GM23338 (cell line): ENCODE measurements at regions not wholly inside any gene's neighbourhood (a gene's known extent, or its start where the extent isn't known, plus 50 kb on each side); places are given as distances from the start of the nearest gene placed in this dataset.

ENCODE experiments used
- ATAC-seq: fragments of 200-7000 bp; cut with Tn5 transposase; 3 replicates; pipeline ENCODE4 v1.9.1; 2020
- DNase-seq: peaks from one replicate; pipeline ENCODE4 v3.0.0-alpha.2; 2015; ENCODE audit warnings: low spot score
- H2AFZ ChIP-seq: fragments of 200-600 bp; sonication (generic); 2 replicates; pipeline ENCODE4 v1.8.0; 2016; ENCODE audit warnings: antibody characterized with exemption, mild to moderate bottlenecking, moderate library complexity
- H3F3A ChIP-seq: fragments of 200-600 bp; sonication (generic); replicated peaks from 2 replicates; pipeline ENCODE4 v1.8.0; 2017; ENCODE audit warnings: antibody characterized with exemption, mixed run types, low read depth
- H3K27ac ChIP-seq: fragments of 200-600 bp; sonication (generic); 2 replicates; pipeline ENCODE4 v1.6.1; 2016; ENCODE audit warnings: low read depth
- H3K27me3 ChIP-seq: fragments of 200-600 bp; sonication (generic); 2 replicates; pipeline ENCODE4 v1.8.0; 2016; ENCODE audit warnings: mild to moderate bottlenecking, mixed run types, moderate library complexity; ENCODE audit not compliant: insufficient read depth
- H3K36me3 ChIP-seq: fragments of 200-600 bp; sonication (generic); 2 replicates; pipeline ENCODE4 v1.8.0; 2016; ENCODE audit warnings: mild to moderate bottlenecking; ENCODE audit not compliant: insufficient read depth
- H3K4me1 ChIP-seq: fragments of 200-600 bp; sonication (generic); 2 replicates; pipeline ENCODE4 v1.8.0; 2016; ENCODE audit warnings: mild to moderate bottlenecking, moderate library complexity; ENCODE audit not compliant: insufficient read depth
- H3K4me2 ChIP-seq: fragments of 200-600 bp; sonication (generic); 2 replicates; pipeline ENCODE4 v1.7.1; 2017; ENCODE audit warnings: mixed run types
- H3K4me3 ChIP-seq: fragments of 200-600 bp; sonication (generic); 2 replicates; pipeline ENCODE4 v1.6.1; 2016; ENCODE audit warnings: mixed run types
- H3K79me2 ChIP-seq: fragments of 200-600 bp; sonication (generic); replicated peaks from 2 replicates; pipeline ENCODE4 v1.8.0; 2017; ENCODE audit warnings: mild to moderate bottlenecking; ENCODE audit not compliant: insufficient read depth
- H3K9me2 ChIP-seq: fragments of 200-600 bp; sonication (generic); 2 replicates; pipeline ENCODE4 v1.8.0; 2017; ENCODE audit not compliant: insufficient read depth
- H4K20me1 ChIP-seq: fragments of 200-600 bp; sonication (generic); replicated peaks from 2 replicates; pipeline ENCODE4 v1.8.0; 2017; ENCODE audit warnings: mild to moderate bottlenecking; ENCODE audit not compliant: insufficient read depth
- H3K27ac Mint-ChIP-seq: 2 replicates; pipeline ENCODE4 v1.8.0; 2020; ENCODE audit warnings: inconsistent platforms, mild to moderate bottlenecking, moderate library complexity, mixed read lengths
- H3K27me3 Mint-ChIP-seq: 3 replicates; pipeline ENCODE4 v1.8.0; 2022; ENCODE audit warnings: low read depth, mild to moderate bottlenecking, moderate library complexity, mixed read lengths, inconsistent platforms; ENCODE audit not compliant: insufficient read depth, poor library complexity
- H3K36me3 Mint-ChIP-seq: 3 replicates; pipeline ENCODE4 v1.8.0; 2021; ENCODE audit warnings: low read depth, mild to moderate bottlenecking, inconsistent platforms, moderate library complexity, mixed read lengths
- H3K4me1 Mint-ChIP-seq: 3 replicates; pipeline ENCODE4 v1.8.0; 2020; ENCODE audit warnings: mild to moderate bottlenecking, inconsistent platforms, mixed read lengths
- H3K4me3 Mint-ChIP-seq: 3 replicates; pipeline ENCODE4 v1.8.0; 2021; ENCODE audit warnings: moderate library complexity, mild to moderate bottlenecking, inconsistent platforms, mixed read lengths
- H3K9me3 Mint-ChIP-seq: 3 replicates; pipeline ENCODE4 v1.8.0; 2020; ENCODE audit warnings: moderate library complexity, mild to moderate bottlenecking, inconsistent platforms, mixed read lengths
- CREB1 ChIP-seq: fragments of 250-450 bp; sonication (Bioruptor Pico); IDR thresholded peaks from 2 replicates; pipeline ENCODE4 v1.5.0; 2020; ENCODE audit warnings: low read depth, mild to moderate bottlenecking, moderate library complexity
- EZH2 ChIP-seq: fragments of 200-600 bp; sonication (generic); IDR thresholded peaks from one replicate; pipeline ENCODE4 v1.8.0; 2017; ENCODE audit warnings: antibody characterized with exemption, mild to moderate bottlenecking, low read depth; ENCODE audit not compliant: unreplicated experiment
- EZH2phosphoT487 ChIP-seq: fragments of 200-600 bp; sonication (generic); IDR thresholded peaks from one replicate; pipeline ENCODE4 v1.8.1; 2018; ENCODE audit warnings: antibody characterized with exemption; ENCODE audit not compliant: unreplicated experiment
- JUNB ChIP-seq: IDR thresholded peaks from one replicate; pipeline ENCODE4 v1.6.1; 2016; ENCODE audit warnings: antibody characterized with exemption; ENCODE audit not compliant: unreplicated experiment
- NANOG ChIP-seq: IDR thresholded peaks from 2 replicates; pipeline ENCODE4 v1.6.1; 2016; ENCODE audit warnings: antibody characterized with exemption, borderline replicate concordance
- POLR2AphosphoS5 ChIP-seq: IDR thresholded peaks from 2 replicates; pipeline ENCODE4 v1.6.1; 2016; ENCODE audit warnings: antibody characterized with exemption, low read depth
- STAT1 ChIP-seq: IDR thresholded peaks from one replicate; pipeline ENCODE4 v1.6.1; 2016; ENCODE audit warnings: antibody characterized with exemption; ENCODE audit not compliant: unreplicated experiment
- ZNF114 ChIP-seq: fragments of 250-450 bp; sonication (Bioruptor Pico); IDR thresholded peaks from 2 replicates; pipeline ENCODE4 v1.5.0; 2020; ENCODE audit warnings: mild to moderate bottlenecking, moderate library complexity
- ZNF331 ChIP-seq: fragments of 250-450 bp; sonication (Bioruptor Pico); IDR thresholded peaks from 2 replicates; pipeline ENCODE4 v1.5.0; 2020; ENCODE audit warnings: low read depth, mild to moderate bottlenecking, moderate library complexity
- TF ChIP-seq, protein P1 (sequence below), 2 experiments: fragments of 200-600 bp in 1 of 2; sonication (generic) in 1 of 2; conservative IDR thresholded peaks; 2 replicates each; pipeline versions ENCODE4 v1.5.1 to v1.6.1; 2016 to 2017; ENCODE audit warnings: antibody characterized with exemption in 2 of 2, low read depth in 2 of 2, mild to moderate bottlenecking in 2 of 2, moderate library complexity in 1 of 2
- TF ChIP-seq, protein P2 (sequence below): IDR thresholded peaks from one replicate; pipeline ENCODE4 v1.6.1; 2018; ENCODE audit warnings: antibody characterized with exemption; ENCODE audit not compliant: unreplicated experiment
- TF ChIP-seq, protein P3 (sequence below): IDR thresholded peaks from 2 replicates; pipeline ENCODE4 v1.6.1; 2016; ENCODE audit warnings: antibody characterized with exemption
- TF ChIP-seq, protein P4 (sequence below): fragments of 250-450 bp; sonication (Bioruptor Pico); IDR thresholded peaks from 2 replicates; pipeline ENCODE4 v1.5.0; 2020; ENCODE audit warnings: mild to moderate bottlenecking, moderate library complexity

DNA sequence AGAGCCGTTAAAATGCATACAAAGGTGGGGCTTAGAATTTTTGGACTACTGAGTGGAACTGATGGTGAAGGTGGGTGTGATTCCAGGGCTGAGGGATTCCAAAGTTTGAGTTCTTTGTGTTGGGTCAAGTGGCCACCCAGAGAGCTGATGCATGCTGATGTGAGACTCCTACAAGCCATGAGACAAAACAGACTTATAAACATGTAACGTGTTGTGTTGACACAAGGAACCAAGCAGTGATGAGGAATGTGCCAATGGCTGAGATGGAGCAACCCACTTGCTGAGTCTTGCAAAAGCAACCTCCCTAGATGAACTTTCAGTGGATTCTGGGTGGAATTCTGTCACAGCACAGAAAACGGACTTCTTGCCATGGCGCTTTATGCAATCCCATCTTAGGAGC is 289.0 kb downstream of the TLE3 start (continued):
- TF ChIP-seq JUNB, result no peak
- TF ChIP-seq ZNF331, result no peak
- TF ChIP-seq EZH2, result no peak

DNA sequence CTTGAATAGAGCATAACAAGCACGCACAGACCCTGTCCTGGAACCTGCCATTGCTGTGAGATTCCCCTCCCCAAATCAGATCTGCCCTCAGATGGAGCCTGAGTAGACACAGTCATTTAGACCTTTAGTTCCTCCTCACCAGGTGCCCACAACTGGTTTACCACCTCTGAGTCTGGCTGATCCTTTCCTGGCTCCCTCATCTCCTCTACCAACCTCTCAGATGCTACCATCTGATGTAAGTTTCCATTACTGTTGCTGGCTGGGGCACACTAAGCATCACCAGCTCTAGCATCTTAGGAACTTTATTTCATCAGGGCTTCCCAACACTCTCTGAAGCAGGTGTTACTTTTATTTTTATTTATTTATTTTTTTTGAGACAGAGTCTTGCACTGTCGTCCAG is 288.3 kb downstream of the TLE3 start:
- no peak overlapping the region for H3K4me3 ChIP-seq
- Mint-ChIP-seq H3K4me1 (peaks cover 23% of the 10 kb centered on the region), H3K27me3 (peaks cover 9% of the 10 kb centered on the region), H3K27ac (no peak overlapping the region), H3K36me3 (no peaks in the 10 kb centered on the region), H3K9me3 (no peaks in the 10 kb centered on the region), H3K4me3 (no peak overlapping the region)
- no peak overlapping the region for H3K4me2 ChIP-seq
- H3K9me2 ChIP-seq, result no peaks in the 10 kb centered on the region
- H3K4me1 ChIP-seq, result peaks cover 5% of the 10 kb centered on the region; the same call in 1 of the 2 replicates
- no peaks in the 10 kb centered on the region for H3F3A ChIP-seq
- TF ChIP-seq EZH2phosphoT487, result no peak
- TF ChIP-seq JUNB, result no peak
- no peak for TF ChIP-seq POLR2AphosphoS5
- no peak for TF ChIP-seq CREB1 (CRISPR knock-in tag)
- TF ChIP-seq, protein P1, sequence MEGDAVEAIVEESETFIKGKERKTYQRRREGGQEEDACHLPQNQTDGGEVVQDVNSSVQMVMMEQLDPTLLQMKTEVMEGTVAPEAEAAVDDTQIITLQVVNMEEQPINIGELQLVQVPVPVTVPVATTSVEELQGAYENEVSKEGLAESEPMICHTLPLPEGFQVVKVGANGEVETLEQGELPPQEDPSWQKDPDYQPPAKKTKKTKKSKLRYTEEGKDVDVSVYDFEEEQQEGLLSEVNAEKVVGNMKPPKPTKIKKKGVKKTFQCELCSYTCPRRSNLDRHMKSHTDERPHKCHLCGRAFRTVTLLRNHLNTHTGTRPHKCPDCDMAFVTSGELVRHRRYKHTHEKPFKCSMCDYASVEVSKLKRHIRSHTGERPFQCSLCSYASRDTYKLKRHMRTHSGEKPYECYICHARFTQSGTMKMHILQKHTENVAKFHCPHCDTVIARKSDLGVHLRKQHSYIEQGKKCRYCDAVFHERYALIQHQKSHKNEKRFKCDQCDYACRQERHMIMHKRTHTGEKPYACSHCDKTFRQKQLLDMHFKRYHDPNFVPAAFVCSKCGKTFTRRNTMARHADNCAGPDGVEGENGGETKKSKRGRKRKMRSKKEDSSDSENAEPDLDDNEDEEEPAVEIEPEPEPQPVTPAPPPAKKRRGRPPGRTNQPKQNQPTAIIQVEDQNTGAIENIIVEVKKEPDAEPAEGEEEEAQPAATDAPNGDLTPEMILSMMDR (conservative IDR thresholded peaks at IDR 0.05; ENCODE audit: low read depth in 2 of 2), result no peak
- TF ChIP-seq, protein P2, sequence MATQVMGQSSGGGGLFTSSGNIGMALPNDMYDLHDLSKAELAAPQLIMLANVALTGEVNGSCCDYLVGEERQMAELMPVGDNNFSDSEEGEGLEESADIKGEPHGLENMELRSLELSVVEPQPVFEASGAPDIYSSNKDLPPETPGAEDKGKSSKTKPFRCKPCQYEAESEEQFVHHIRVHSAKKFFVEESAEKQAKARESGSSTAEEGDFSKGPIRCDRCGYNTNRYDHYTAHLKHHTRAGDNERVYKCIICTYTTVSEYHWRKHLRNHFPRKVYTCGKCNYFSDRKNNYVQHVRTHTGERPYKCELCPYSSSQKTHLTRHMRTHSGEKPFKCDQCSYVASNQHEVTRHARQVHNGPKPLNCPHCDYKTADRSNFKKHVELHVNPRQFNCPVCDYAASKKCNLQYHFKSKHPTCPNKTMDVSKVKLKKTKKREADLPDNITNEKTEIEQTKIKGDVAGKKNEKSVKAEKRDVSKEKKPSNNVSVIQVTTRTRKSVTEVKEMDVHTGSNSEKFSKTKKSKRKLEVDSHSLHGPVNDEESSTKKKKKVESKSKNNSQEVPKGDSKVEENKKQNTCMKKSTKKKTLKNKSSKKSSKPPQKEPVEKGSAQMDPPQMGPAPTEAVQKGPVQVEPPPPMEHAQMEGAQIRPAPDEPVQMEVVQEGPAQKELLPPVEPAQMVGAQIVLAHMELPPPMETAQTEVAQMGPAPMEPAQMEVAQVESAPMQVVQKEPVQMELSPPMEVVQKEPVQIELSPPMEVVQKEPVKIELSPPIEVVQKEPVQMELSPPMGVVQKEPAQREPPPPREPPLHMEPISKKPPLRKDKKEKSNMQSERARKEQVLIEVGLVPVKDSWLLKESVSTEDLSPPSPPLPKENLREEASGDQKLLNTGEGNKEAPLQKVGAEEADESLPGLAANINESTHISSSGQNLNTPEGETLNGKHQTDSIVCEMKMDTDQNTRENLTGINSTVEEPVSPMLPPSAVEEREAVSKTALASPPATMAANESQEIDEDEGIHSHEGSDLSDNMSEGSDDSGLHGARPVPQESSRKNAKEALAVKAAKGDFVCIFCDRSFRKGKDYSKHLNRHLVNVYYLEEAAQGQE, result no peak
- TF ChIP-seq NANOG, result no peak
- no peak for TF ChIP-seq STAT1
- no peak for TF ChIP-seq ZNF331
- TF ChIP-seq, protein P3, sequence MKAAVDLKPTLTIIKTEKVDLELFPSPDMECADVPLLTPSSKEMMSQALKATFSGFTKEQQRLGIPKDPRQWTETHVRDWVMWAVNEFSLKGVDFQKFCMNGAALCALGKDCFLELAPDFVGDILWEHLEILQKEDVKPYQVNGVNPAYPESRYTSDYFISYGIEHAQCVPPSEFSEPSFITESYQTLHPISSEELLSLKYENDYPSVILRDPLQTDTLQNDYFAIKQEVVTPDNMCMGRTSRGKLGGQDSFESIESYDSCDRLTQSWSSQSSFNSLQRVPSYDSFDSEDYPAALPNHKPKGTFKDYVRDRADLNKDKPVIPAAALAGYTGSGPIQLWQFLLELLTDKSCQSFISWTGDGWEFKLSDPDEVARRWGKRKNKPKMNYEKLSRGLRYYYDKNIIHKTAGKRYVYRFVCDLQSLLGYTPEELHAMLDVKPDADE, result no peak
- no peak for TF ChIP-seq ZNF114 (CRISPR knock-in tag)
- TF ChIP-seq, protein P4, sequence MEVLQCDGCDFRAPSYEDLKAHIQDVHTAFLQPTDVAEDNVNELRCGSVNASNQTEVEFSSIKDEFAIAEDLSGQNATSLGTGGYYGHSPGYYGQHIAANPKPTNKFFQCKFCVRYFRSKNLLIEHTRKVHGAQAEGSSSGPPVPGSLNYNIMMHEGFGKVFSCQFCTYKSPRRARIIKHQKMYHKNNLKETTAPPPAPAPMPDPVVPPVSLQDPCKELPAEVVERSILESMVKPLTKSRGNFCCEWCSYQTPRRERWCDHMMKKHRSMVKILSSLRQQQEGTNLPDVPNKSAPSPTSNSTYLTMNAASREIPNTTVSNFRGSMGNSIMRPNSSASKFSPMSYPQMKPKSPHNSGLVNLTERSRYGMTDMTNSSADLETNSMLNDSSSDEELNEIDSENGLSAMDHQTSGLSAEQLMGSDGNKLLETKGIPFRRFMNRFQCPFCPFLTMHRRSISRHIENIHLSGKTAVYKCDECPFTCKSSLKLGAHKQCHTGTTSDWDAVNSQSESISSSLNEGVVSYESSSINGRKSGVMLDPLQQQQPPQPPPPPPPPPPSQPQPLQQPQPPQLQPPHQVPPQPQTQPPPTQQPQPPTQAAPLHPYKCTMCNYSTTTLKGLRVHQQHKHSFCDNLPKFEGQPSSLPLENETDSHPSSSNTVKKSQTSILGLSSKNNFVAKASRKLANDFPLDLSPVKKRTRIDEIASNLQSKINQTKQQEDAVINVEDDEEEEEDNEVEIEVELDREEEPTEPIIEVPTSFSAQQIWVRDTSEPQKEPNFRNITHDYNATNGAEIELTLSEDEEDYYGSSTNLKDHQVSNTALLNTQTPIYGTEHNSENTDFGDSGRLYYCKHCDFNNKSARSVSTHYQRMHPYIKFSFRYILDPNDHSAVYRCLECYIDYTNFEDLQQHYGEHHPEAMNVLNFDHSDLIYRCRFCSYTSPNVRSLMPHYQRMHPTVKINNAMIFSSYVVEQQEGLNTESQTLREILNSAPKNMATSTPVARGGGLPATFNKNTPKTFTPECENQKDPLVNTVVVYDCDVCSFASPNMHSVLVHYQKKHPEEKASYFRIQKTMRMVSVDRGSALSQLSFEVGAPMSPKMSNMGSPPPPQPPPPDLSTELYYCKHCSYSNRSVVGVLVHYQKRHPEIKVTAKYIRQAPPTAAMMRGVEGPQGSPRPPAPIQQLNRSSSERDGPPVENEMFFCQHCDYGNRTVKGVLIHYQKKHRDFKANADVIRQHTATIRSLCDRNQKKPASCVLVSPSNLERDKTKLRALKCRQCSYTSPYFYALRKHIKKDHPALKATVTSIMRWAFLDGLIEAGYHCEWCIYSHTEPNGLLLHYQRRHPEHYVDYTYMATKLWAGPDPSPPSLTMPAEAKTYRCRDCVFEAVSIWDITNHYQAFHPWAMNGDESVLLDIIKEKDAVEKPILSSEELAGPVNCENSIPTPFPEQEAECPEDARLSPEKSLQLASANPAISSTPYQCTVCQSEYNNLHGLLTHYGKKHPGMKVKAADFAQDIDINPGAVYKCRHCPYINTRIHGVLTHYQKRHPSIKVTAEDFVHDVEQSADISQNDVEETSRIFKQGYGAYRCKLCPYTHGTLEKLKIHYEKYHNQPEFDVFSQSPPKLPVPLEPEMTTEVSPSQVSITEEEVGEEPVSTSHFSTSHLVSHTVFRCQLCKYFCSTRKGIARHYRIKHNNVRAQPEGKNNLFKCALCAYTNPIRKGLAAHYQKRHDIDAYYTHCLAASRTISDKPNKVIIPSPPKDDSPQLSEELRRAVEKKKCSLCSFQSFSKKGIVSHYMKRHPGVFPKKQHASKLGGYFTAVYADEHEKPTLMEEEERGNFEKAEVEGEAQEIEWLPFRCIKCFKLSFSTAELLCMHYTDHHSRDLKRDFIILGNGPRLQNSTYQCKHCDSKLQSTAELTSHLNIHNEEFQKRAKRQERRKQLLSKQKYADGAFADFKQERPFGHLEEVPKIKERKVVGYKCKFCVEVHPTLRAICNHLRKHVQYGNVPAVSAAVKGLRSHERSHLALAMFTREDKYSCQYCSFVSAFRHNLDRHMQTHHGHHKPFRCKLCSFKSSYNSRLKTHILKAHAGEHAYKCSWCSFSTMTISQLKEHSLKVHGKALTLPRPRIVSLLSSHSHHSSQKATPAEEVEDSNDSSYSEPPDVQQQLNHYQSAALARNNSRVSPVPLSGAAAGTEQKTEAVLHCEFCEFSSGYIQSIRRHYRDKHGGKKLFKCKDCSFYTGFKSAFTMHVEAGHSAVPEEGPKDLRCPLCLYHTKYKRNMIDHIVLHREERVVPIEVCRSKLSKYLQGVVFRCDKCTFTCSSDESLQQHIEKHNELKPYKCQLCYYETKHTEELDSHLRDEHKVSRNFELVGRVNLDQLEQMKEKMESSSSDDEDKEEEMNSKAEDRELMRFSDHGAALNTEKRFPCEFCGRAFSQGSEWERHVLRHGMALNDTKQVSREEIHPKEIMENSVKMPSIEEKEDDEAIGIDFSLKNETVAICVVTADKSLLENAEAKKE (CRISPR knock-in tag), result no peak
- no peak for TF ChIP-seq EZH2
- no peaks in the 10 kb centered on the region for H4K20me1 ChIP-seq
- H3K79me2 ChIP-seq, result no peaks in the 10 kb centered on the region
- no peaks in the 10 kb centered on the region for H3K36me3 ChIP-seq
- no peaks in the 10 kb centered on the region for H3K27me3 ChIP-seq
- no peak overlapping the region for H3K27ac ChIP-seq
- DNase-seq, result no peak
- no peak for ATAC-seq
- H2AFZ ChIP-seq, result no peak overlapping the region
